ENCODE measurements at regions not wholly inside any gene's neighbourhood (a gene's known extent, or its start where the extent isn't known, plus 50 kb on each side); places are given as distances from the start of the nearest gene placed in this dataset.

DNA sequence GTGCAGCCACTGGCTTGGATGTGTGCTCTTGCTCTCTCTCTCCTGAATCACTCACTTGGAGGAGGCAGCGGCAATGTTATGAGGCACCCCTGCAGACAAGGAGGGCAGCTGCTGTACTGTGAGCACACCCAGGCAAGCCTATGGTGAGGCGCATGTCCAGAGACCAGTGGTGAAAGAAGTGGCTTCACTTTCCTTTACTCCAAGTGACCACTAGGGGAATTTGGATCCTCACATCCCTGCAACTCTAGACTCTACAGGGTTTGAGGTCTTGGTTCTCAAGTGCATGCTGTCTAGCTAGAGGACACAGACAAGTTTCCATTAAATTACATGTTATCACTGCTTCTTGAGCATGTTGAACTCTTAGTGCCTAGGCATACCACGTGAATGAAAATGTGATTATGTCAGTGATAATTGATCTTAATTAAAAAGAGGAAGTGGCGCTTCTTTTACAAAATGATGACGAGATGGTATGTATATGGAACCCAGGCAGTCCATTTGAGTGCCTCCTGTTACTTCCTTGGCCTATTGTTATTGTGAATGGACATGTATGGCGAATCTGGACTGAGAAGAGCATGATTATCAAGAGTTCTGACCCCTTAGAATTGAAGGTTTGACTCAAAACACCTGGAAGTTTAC is 181.0 kb upstream of the CDH2 start:
- no peak overlapping the region for H3K27ac ChIP-seq
- no peak overlapping the region for H3K4me3 ChIP-seq

DNA sequence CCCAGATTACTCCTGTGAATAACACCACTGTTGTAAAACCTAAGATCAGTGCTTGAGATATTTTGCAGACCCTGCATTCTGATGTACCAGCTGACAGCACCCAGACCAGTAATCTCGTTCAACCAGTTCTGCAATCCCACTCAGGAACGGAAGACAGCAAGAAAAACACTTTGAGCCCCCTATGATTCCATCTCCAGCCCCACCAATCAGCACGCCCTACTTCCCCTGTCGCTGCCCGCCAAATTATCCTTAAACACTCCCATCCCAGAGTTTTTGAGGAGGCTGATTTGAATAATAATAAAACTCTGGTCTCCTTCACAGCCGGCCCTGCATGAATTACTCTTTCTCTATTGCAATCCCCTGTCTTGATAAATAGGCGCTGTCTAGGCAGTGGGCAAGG is 173.9 kb upstream of the CDH2 start:
- Histone ChIP-seq H3K9ac (ENCODE audit: low read depth in 2 of 2, low read length in 2 of 2) (no peak overlapping the region), H3K9me3 (no peaks in the 10 kb centered on the region), H3K36me3 (no peaks in the 10 kb centered on the region), H3K27ac (no peak overlapping the region), H3K27me3 (no peaks in the 10 kb centered on the region), H3K4me1 (no peaks in the 10 kb centered on the region), H3K4me3 (no peak overlapping the region)
- intact Hi-C loops (cut with DNase I): no loop called here
- no peak for DNase-seq
- TF ChIP-seq, protein P1, sequence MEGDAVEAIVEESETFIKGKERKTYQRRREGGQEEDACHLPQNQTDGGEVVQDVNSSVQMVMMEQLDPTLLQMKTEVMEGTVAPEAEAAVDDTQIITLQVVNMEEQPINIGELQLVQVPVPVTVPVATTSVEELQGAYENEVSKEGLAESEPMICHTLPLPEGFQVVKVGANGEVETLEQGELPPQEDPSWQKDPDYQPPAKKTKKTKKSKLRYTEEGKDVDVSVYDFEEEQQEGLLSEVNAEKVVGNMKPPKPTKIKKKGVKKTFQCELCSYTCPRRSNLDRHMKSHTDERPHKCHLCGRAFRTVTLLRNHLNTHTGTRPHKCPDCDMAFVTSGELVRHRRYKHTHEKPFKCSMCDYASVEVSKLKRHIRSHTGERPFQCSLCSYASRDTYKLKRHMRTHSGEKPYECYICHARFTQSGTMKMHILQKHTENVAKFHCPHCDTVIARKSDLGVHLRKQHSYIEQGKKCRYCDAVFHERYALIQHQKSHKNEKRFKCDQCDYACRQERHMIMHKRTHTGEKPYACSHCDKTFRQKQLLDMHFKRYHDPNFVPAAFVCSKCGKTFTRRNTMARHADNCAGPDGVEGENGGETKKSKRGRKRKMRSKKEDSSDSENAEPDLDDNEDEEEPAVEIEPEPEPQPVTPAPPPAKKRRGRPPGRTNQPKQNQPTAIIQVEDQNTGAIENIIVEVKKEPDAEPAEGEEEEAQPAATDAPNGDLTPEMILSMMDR (IDR thresholded peaks at IDR 0.05): no peak

More for the DNA sequence above, 181.0 kb upstream of the CDH2 start:
- Histone ChIP-seq H3K9ac (ENCODE audit: low read depth in 2 of 2, low read length in 2 of 2) (no peak overlapping the region), H3K4me1 (no peaks in the 10 kb centered on the region), H3K36me3 (no peaks in the 10 kb centered on the region), H3K9me3 (no peaks in the 10 kb centered on the region), H3K27me3 (no peaks in the 10 kb centered on the region)
- DNase-seq: no peak
- intact Hi-C loops (cut with DNase I): no loop called here
- TF ChIP-seq, protein P1 (IDR thresholded peaks at IDR 0.05): no peak

DNA sequence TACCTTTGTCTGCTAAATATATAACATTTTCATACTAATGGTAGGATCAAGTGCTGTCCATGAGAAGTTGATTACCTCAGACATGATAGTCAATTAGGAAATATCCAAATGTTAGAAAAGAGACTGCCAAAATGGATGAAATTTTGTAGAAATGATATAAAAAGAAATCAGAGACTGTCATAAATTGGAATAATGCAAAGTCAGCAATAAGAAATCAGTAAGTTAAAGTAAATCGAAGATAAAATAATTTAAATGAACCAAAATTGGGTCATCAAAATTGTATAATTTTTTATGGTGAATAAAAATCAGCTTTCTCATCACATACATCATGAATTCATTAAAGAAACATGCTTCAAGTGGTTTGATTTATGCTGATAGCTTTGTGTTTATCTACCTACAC is 165.3 kb upstream of the CDH2 start:
- Histone ChIP-seq H3K27me3 (no peaks in the 10 kb centered on the region), H3K27ac (no peak overlapping the region), H3K4me1 (no peaks in the 10 kb centered on the region), H3K9ac (ENCODE audit: low read depth in 2 of 2, low read length in 2 of 2) (no peak overlapping the region), H3K36me3 (no peaks in the 10 kb centered on the region), H3K4me3 (no peak overlapping the region), H3K9me3 (no peaks in the 10 kb centered on the region)
- no peak for DNase-seq
- TF ChIP-seq, protein P1 (IDR thresholded peaks at IDR 0.05): no peak
- intact Hi-C loops (cut with DNase I): no loop called here

DNA sequence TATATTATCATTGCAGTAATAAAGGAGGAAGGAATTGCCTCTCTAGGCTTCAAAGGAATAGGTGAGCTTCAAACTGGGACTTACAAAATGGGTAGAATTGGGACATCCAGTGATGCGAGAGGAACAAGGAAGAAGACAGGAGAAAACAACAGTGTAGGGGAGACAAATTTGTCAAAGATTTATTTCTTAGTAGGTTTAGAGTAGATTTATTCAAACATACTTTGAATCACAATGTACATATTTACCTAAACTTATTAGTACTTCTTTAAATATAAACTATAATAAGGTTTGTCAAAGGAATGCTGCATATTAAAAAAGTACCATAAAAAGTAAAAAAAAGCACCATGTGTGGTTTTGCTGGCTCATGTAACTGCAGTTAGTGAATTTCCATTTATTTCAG is 161.4 kb upstream of the CDH2 start:
- no peak overlapping the region for H3K9ac ChIP-seq (ENCODE audit: low read depth in 2 of 2, low read length in 2 of 2)
- no peaks in the 10 kb centered on the region for H3K36me3 ChIP-seq
- H3K27me3 ChIP-seq: no peaks in the 10 kb centered on the region
- no peaks in the 10 kb centered on the region for H3K9me3 ChIP-seq
- no peak for DNase-seq
- TF ChIP-seq, protein P1 (IDR thresholded peaks at IDR 0.05): no peak
- no peak overlapping the region for H3K4me3 ChIP-seq
- H3K4me1 ChIP-seq: no peaks in the 10 kb centered on the region
- intact Hi-C loops (cut with DNase I): no loop called here
- no peak overlapping the region for H3K27ac ChIP-seq

DNA sequence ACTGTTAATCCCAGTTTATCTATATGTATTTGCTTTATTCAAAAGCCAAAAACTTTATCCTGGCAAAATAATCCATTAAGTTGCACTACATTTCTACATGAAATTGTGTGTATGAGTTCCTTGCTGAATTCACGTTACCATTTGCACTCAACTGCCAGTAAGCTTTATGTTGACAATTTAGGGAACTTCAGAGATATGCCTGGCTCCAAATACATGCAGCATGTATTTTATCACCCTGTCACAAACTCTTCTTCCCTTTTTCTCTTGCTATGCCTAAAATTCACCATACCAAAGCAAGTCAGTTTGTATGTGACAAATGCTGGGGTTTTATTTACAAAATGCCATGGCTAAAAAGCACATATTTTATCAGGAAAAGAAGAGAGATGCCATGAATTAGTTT is 157.6 kb upstream of the CDH2 start:
- intact Hi-C loops (cut with DNase I): no loop called here
- Histone ChIP-seq H3K9ac (ENCODE audit: low read depth in 2 of 2, low read length in 2 of 2) (no peak overlapping the region), H3K27ac (no peak overlapping the region), H3K4me3 (no peak overlapping the region), H3K4me1 (no peaks in the 10 kb centered on the region), H3K27me3 (no peaks in the 10 kb centered on the region), H3K9me3 (no peaks in the 10 kb centered on the region), H3K36me3 (no peaks in the 10 kb centered on the region)
- TF ChIP-seq, protein P1 (IDR thresholded peaks at IDR 0.05): no peak
- no peak for DNase-seq

Data from colonic mucosa (tissue), 4 donors.